ENCODE measurements at regions not wholly inside any gene's neighbourhood (a gene's known extent, or its start where the extent isn't known, plus 50 kb on each side); places are given as distances from the start of the nearest gene placed in this dataset.
"Not testable (repeated sequence)": the region's sequence is repeated elsewhere in the genome, so short reads cannot be mapped to it uniquely, and the experiment has no call there.

- DNase-seq = no peak
Measured at GRCh38 chr15:96472681-96473080, 142.2 kb downstream of the NR2F2 start.

- DNase-seq = no peak
Measured at GRCh38 chr15:96473556-96473955, 143.1 kb downstream of the NR2F2 start.

- DNase-seq = no peak
Measured at GRCh38 chr15:96474231-96474664, 143.7 kb downstream of the NR2F2 start.

DNA sequence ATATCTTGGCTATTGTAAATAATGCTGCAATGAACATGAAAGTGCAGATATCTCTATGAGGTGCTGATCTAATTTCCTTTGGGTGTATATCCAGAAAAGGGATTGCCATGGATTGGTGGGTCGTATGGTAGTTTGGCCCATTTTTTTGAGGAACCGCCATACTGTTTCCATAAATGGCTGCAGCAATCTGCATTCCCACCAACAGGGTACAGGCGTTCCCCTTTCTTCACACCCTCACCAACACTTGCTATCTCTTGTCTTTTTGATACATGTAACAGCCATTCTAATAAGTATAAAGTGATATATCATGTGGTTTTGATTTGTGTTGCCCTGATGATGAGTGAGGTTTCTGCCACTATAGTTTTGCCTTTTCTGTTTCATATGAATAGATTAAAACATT, 146.7 kb downstream of the NR2F2 start:
- DNase-seq = no peak

DNA sequence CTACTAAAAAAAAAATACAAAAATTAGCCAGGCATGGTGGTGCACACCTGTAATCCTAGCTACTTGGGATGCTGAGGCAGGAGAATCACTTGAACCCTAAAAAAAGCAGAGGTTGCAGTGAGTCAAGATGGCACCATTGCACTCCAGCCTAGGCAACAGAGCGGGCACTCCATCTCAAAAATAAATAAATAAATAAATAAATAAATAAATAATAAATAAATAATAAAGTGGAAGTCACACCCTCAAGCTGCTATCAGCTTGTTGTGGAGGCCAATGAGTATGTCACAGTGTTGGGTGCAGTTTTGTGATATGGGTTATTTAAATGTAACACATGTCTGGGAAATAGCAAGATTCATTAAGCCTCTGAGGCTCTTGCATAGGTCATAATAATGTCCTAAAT, 153.9 kb downstream of the NR2F2 start:
- not testable (repeated sequence) for DNase-seq

- no peak for DNase-seq
Measured at GRCh38 chr15:96484830-96485229, 154.3 kb downstream of the NR2F2 start.

DNA sequence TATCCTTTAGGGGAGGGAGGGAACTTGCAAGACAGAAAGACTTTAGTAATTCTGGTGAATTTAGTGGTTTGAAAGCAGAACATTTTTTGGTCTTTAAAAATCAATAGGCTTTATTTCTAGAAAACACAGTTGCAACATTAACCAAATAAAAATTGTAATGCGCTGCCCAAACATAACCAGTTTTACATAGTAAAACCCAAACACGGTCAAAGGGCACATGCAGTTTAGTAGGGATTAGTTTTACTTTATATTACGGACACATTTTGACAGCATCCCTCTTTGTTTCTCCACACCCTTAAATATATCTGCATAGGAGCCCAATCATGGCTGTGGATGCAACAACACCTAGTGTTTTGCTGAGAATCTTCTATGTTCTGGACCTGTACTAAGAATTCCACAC, 156.7 kb downstream of the NR2F2 start:
- DNase-seq = no peak

DNA sequence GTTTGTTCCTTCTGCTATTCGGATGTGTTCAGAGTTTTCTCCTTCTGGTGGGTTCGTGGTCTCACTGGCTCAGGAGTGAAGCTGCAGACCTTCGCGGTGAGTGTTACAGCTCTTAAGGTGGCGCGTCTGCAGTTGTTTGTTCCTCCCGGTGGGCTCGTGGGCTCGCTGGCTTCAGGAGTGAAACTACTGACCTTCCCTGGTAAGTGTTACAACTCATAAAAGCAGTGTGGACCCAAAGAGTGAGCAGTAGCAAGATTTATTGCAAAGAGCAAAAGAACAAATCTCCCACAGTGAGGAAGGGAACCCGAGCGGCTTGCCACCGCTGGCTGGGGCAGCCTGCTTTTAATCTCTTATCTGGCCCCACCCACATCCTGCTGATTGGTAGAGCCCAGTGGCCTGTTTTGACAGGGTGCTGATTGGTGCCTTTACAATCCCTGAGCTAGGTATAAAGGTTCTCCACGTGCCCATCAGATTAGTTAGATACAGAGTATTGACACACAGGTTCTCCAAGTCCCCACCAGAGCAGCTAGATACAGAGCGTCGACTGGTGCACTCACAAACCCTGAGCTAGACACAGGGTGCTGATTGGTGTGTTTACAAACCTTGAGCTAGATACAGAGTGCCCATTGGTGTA, 160.7 kb downstream of the NR2F2 start:
- DNase-seq = not testable (repeated sequence)

GRCh38 chr15:96491700-96492644, 161.5 kb downstream of the NR2F2 start:
- DNase-seq = not testable (repeated sequence)

DNA sequence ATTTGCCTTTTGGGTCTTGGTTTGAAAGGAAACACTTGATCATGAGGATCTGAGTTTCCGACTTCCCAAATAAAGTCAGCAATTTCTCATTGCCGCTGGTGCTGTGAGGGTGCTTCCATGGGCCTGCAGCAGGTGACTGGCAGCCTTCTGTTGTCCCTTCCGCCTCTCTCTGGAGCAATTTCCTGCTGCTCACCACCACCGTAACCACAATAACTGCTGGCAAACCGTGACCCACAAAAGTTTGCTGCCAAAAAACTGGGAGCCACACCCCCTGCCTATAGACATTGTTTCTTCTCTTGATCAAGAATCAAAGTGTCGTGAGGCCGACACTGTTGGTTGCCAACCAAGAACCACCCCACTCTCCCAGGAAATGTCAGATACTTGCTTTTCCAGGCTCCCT, 164.0 kb downstream of the NR2F2 start:
- no peak for DNase-seq

GRCh38 chr15:96495386-96495785, 164.9 kb downstream of the NR2F2 start:
- DNase-seq = no peak

- no peak for DNase-seq
Measured at GRCh38 chr15:96497951-96498350, 167.5 kb downstream of the NR2F2 start.

GRCh38 chr15:96500508-96500907, 170.0 kb downstream of the NR2F2 start:
- no peak for DNase-seq

- no peak for DNase-seq
Measured at GRCh38 chr15:96501362-96501761, 170.9 kb downstream of the NR2F2 start.

DNA sequence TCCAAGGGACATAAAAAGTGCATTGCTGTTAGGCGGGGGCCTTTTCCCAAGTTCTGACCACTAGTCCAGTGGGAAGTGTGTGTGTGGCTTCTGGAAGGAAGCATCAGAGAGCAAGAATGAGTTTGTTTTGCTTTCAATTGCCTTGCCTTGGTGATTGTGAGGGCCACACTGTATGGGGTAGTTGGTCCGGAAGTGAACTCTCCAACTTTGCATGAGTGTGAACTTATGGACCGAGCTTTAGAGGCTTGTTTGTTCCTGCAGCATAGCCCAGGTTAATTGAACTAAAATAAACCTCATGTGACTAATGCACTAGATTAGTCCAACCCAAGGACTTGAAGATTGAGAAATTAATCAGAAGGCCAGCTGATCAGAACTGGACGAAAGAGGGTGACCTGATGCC, 171.7 kb downstream of the NR2F2 start:
- DNase-seq = no peak

GRCh38 chr15:96503276-96503675, 172.8 kb downstream of the NR2F2 start:
- no peak for DNase-seq

GRCh38 chr15:96504371-96504770, 173.9 kb downstream of the NR2F2 start:
- no peak for DNase-seq

DNA sequence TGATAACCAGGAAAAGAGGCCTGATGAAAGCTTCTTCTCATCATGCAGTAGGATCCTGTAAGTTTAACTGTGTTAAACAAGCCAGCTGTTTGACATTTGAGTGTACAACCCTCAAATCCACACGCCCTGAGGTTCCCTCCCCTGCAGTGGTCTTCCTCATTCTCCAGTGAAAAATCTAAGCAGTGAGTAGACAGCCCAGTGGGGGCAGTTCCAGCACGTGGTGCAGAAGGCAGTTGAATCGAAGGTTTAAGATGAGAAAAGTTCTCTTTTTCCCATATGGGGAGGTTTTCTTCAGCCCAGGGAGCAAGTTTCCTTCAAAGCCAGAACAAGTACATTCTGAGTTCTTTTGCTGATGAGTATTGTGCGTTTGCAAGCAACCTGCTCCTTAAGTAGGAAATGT, 174.5 kb downstream of the NR2F2 start:
- no peak for DNase-seq

- no peak for DNase-seq
Measured at GRCh38 chr15:96514607-96515285, 184.2 kb downstream of the NR2F2 start.

GRCh38 chr15:96515371-96515770, 184.9 kb downstream of the NR2F2 start:
- no peak for DNase-seq

DNA sequence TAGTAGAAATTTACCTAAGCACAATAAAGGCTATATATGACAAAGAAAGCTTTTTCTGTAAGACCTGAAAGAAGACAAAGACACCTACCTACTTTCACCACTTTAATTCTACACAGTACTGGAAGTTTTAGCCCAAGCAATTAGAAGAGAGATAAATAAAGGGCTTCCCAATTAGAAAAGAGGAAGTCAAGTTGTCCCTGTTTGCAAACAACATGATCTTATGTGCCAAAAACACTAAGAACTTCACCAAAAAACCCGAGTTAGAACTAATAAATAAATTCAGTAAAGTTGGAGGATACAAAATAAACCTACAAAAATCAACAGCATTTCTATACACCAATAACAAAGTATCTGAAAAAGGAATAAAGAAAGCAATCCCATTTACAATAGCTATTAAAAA, 190.9 kb downstream of the NR2F2 start:
- DNase-seq = no peak

DNA sequence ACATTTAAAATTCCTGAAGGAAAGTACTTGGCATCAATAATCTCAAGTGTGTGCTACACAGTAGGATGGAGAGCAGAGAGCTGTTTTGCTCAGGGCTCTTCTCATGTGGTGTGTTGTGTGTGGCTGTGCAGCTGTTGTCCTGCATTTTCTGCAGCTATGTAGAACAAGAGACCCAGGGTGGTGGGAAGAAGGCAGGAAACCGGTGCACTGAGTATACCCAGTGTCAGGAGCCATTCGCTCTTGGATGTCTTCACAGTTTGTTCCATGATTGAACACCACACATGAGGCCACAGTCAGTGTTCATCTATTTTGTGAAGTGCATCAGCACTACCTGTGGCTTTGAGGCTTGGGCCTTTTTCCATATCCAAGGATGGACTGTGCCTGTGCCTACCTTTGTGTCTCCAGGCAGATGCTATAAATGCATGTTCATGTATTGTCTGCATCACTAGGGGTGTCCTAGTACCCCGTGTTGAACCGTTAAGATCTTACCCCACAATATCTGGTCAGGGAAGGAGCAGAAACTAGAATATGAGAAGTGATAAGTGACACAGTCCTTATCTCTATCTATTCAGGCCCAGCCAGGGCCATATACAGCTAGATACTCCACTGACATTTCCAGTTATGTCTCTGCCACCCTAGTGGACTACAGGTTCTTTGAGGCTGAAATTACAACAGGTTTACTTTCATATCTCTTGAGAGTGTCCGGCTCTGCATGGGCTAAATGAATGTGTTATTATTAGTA, 194.3 kb downstream of the NR2F2 start:
- no peak for DNase-seq

DNA sequence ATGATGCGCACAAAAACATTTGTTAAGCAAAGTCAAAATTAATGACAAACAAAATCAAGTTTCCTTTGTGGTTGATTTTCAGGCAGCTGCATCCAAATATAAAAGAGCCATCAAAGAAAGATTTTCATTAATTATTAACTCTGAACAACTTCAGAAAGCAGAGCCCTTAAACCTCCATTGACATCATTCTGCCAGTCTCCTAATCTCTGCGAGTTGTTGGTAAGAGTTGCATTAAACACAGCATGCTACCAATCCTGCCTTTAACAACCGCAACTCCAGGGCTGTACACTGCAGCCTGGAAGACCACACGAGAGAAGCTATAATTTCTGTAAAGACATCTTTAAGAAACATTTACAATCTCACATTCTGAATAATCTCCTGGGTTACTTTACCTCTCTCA, 204.6 kb downstream of the NR2F2 start:
- no peak for DNase-seq
